HG02588 (cell line): ENCODE measurements at regions not wholly inside any gene's neighbourhood (a gene's known extent, or its start where the extent isn't known, plus 50 kb on each side); places are given as distances from the start of the nearest gene placed in this dataset.

Experiments
- ATAC-seq: cut with Tn5 transposase; IDR thresholded peaks from one replicate; pipeline ENCODE4 v1.9.1; 2021; ENCODE audit warnings: mild to moderate bottlenecking, moderate library complexity; ENCODE audit not compliant: unreplicated experiment

DNA sequence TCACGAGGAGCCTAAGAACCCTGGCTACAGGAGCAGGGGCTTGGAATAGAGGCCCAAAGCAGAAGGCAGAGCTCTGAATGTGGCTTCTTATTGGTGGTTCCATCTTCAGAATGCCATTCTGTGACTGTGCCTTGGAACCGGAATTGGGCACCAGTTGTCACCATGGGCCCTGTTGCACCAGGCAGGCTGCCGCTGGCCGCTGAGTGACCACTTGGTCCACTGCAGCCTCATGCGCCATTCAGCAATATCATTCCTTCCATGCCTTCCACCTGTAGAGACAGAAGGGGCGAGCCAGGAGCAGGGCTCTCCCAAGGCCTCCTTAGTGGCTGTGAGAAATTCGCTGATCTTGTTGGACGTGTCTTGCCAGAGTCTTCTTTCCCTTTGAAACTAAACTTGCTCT, 270.3 kb upstream of the CHD6 start:
- no peak for ATAC-seq

GRCh38 chr20:41887500-41887899, 269.3 kb upstream of the CHD6 start:
- no peak for ATAC-seq

- no peak for ATAC-seq
These were observed 263.4 kb upstream of the CHD6 start for GRCh38 chr20:41881466-41882046.

DNA sequence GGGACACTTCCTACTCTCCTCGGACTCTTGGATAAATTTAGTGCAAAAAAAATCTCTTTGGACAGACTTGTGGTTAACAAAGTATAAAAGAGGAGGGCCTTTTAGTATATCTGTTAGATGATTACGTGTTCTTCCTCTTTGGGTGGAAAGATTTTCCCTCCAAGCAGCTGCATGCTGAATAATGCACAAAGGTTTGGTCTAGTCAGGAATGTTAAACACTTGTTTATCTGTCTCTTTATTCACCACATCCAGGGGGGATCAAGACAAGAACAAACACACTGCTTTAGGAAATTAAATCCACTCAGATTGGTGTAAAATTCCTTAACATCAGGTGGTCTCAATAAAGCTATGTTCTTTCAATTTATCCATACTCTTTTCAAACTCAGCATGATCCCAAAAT, 260.9 kb upstream of the CHD6 start:
- no peak for ATAC-seq

DNA sequence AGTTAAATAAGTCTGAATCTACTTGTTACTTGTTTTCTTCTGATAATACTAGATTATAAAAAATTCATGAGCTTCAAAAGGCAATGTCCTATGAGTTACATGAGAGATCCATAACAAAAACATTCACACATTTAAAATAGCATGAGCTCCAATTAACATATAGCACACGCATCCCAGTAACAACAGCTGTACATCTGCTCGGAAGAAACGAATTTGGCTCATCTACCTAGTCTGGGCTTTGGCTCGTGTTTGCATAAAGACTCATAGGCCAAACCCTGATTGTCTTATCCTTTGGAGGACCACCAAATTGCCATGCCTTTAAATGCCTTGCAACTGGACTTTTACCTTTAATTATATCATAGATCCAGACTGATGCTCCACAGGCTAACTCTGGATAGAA, 259.7 kb upstream of the CHD6 start:
- ATAC-seq: no peak

GRCh38 chr20:41874658-41875057, 256.5 kb upstream of the CHD6 start:
- no peak for ATAC-seq

DNA sequence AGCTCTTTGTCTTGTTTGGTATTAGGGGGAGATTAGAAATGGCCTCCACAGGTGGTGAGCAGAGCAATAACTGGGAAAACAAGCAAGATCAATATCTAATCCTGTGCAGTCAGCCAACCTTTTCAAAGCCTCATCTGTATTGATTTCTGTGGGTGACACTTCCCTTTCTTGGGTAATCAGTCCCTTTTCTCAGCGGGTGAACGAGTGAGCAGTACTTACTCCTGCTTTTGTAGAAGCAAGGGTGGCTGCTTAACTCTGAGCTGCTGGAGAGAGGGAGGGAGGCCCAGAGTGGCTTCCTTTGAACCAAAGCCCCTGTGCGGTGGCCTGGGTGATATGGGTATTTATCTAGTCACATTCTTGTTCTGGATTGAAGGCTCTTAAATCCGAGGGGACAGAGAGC, 254.8 kb upstream of the CHD6 start:
- ATAC-seq: no peak

GRCh38 chr20:41870869-41871462, 252.8 kb upstream of the CHD6 start:
- no peak for ATAC-seq

DNA sequence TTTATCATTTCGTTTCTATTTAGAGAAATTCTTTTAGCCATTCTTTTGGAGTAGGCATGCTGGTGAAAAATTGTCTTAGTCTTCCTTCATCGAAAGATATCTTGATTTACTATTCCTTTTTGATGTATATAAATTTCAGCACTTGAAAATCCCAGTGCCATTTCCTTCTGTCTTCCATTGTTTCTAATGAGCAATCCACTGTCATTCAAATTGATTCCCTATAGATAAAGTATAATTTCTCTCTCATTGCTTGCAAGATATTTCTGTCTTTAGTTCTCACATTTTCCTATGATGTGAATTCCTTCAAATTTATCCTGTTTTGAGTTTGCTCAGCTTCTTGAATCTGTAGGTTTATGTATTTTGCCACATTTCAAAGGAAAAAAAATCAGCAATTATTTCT, 251.1 kb upstream of the CHD6 start:
- no peak for ATAC-seq

GRCh38 chr20:41865938-41866337, 247.8 kb upstream of the CHD6 start:
- ATAC-seq: no peak

DNA sequence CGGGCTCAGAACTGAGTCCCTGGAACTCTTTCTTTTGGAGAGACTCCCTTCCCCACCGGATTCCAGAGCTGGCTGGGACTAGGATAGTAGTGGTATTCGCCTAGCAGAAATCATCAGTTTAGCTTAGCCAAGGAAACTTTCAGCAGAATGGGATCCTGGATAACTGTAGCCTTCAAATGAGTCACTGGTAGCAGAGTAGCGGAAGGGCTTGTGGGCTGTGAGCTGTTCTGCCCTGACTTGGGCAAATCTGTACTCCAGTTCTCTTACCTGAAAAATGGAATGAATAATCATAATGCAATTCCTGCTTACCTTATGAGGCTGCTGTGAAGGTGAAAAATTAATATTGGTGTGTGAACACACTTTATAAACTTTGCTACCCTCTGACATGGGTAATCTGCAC, 244.3 kb upstream of the CHD6 start:
- ATAC-seq: no peak

- no peak for ATAC-seq
These were observed 243.7 kb upstream of the CHD6 start for GRCh38 chr20:41861772-41862422.

- no peak for ATAC-seq
These were observed 236.6 kb upstream of the CHD6 start for GRCh38 chr20:41854765-41855164.

DNA sequence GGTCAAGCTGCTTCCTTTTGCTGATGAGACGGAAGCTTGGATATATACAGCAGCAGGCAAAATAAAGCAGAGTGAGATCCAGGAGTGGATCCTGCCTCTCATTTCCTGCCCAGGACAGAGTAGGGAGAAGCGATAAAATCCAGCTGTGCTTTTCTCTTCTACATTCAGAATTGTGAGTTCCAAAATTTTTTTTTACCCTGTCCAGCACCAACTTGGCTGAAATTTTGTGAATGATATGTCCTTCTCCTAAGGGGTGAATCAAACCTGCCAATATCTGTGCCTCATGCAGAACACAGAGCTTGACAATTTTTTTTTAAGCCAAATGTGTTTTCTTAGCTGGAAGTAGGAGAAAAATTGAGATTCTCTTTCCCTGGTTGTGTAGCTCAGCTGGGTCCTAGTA, 235.6 kb upstream of the CHD6 start:
- no peak for ATAC-seq

- ATAC-seq: no peak
These were observed 230.0 kb upstream of the CHD6 start for GRCh38 chr20:41848180-41848579.

GRCh38 chr20:41837669-41838224, 219.6 kb upstream of the CHD6 start:
- no peak for ATAC-seq

- no peak for ATAC-seq
These were observed 215.6 kb upstream of the CHD6 start for GRCh38 chr20:41833739-41834138.

DNA sequence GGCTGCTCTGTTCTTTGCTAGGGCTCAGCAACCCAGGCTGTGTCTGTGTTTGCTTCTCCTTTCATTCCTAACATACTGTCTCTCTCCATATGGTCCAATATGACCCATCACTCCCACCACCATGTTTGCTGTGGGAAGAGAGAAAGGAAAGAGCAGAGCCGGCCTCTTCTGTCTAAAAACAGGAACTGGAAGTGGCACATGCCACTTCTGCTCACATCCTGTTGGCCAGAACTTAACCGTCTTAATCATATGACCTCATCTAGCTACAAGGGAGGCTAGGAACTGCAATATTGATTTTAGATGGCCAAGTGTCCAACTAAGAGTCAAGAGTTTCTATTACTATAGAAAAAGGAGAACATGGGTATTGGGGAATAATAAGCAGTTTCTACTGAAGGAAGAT, 212.5 kb upstream of the CHD6 start:
- ATAC-seq: no peak

- ATAC-seq: no peak
These were observed 201.3 kb upstream of the CHD6 start for GRCh38 chr20:41819436-41819835.

GRCh38 chr20:41818991-41819390, 200.8 kb upstream of the CHD6 start:
- no peak for ATAC-seq

DNA sequence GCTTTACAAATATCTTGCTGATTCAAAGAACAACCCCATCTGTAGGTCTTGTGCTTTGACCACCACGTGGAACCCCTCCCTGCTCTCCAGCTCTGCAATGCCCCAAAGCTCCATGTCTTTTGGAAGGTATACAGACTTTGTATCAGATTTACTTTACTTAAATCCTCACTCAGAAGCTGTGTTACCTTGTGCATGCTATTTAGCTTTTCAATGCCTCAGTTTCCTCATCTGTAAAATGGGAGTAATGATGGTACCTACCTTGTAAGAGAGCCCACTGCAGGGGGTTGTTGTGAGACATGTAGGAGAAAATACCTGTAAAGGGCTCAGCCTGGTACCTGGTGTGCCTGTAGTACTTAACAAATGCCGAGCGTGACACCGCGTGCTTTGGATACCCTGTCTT, 200.2 kb upstream of the CHD6 start:
- ATAC-seq: no peak

DNA sequence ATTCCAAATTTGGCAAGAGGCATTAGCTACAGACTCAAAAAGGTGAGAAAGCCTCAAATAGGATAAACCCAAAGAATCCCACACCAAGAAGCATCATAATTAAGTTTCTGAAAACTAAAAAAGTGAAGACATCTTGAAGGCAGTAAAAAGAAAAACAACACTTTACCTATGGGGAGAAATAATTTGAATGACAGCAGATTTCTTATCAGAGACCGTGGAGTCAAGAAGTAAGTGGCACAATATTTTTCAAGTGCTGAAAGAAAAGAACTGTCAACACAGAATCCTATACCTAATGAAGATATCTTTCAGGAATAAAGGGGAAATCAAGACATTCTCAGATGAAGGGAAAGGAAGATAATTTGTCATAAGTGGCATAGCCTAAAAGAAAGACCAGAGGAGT, 193.3 kb upstream of the CHD6 start:
- no peak for ATAC-seq
